ENCODE measurements at regions not wholly inside any gene's neighbourhood (a gene's known extent, or its start where the extent isn't known, plus 50 kb on each side); places are given as distances from the start of the nearest gene placed in this dataset.

GRCh38 chr4:59243038-59243437 lies 1957.1 kb upstream of the ADGRL3 start:
- DNase-seq (ENCODE audit: low spot score): no peak

- DNase-seq (ENCODE audit: low spot score): no peak
Observed at GRCh38 chr4:59247032-59247431, 1953.1 kb upstream of the ADGRL3 start.

- DNase-seq (ENCODE audit: low spot score): no peak
Observed at GRCh38 chr4:59248313-59248712, 1951.8 kb upstream of the ADGRL3 start.

GRCh38 chr4:59249110-59249509 lies 1951.0 kb upstream of the ADGRL3 start:
- DNase-seq (ENCODE audit: low spot score): no peak

GRCh38 chr4:59258002-59258401 lies 1942.1 kb upstream of the ADGRL3 start:
- no peak for DNase-seq (ENCODE audit: low spot score)

- DNase-seq (ENCODE audit: low spot score): no peak
Observed at GRCh38 chr4:59307609-59308008, 1892.5 kb upstream of the ADGRL3 start.

- DNase-seq (ENCODE audit: low spot score): no peak
Observed at GRCh38 chr4:59314637-59315036, 1885.5 kb upstream of the ADGRL3 start.

DNA sequence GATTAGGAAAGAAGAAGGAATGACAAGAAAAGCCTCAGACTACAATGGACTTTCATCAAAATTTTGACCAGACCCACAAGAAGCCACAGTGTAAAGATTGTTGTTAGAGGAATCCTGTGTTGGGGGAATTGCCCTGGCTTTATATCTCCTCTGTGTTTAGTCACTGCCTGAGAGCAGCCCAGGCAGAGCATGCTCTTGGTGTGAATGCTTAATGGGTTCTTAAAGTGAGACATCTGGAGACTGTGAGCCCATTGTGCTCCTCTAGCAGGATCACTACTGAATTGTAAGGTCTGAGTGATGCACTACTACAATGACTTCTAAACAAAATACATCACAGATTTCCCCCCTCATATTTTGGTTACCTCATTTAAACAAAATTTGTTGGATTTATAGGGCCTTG lies 1860.5 kb upstream of the ADGRL3 start:
- no peak for DNase-seq (ENCODE audit: low spot score)

DNA sequence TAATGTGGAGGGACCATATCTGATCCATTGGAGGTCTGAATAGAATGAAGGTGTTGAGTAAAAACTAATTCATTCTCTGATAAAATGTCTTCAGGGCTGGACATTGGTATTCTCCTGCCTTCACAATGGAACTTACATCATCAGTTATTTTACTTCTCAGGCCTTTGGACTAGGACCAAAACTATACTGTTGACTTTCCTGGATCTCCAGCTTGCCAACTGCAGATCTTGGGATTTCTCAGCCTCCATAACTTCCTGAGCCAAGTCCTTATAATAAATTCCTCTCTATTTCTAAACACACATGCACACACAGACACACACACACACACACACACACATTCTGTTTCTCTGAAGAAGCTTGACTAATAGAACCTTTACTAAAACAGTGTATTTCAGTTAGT lies 1858.6 kb upstream of the ADGRL3 start:
- no peak for DNase-seq (ENCODE audit: low spot score)

DNA sequence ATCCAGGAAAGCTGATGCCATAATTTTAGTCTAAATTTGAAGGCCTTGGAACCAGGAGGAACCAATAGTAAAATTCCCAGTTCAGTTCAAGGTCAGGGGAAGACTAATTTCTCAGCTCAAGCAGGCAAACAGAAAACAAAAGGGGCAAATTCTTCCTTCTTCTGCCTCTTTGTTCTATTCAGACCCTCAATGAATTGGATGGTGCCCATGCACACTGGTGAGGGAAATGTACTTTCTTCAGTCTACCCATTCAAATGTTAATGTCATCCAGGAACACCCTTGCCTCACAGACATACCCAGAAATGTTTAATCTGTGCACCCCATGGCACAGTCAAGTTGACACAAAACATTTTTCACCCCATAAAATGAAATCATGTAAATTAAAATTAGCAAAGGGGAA lies 1851.2 kb upstream of the ADGRL3 start:
- DNase-seq (ENCODE audit: low spot score): no peak

GRCh38 chr4:59369229-59369628 lies 1830.9 kb upstream of the ADGRL3 start:
- no peak for DNase-seq (ENCODE audit: low spot score)

DNA sequence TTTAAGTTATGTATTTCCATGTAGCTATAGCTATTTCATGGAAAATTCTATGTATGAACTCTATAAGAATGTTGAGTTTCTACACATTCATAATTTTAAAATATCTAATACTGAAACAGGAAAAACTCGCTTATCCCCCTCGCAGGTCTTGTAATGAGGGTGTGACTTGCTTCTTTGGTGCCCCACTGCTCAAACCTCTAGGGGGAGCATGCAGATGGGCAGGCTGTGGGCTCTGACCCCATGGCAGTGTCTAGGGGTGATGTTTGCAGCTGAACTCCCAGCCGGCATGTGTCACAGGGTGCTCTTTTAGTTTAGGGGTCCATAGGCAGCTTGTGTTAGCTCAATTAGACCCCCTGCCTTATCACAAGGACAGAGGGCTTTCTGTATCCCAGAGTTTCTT lies 1825.7 kb upstream of the ADGRL3 start:
- DNase-seq (ENCODE audit: low spot score): no peak

DNA sequence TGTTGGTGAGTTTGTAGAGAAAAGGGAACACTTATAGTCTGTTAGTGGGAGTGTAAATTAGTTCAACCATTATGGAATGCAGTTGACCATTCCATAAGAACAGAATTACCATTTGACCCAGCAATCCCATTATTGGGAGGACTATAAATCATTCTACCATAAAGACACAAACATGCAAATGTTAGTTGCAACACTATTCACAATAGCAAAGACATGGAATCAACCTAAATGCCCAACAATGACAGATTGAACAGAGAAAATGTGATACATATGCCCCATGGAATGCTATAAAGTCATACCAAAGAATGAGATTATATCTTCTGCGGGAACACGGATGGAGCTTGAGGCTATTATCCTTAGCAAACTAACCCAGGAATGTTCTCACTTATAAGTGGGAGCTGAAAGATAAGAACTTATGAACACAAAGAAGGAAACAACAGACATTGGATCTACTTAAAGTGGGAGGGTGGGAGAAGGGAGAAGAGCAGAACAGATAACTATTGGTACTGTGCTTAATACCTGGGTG lies 1819.2 kb upstream of the ADGRL3 start:
- DNase-seq (ENCODE audit: low spot score): no peak

- no peak for DNase-seq (ENCODE audit: low spot score)
Observed at GRCh38 chr4:59381591-59381990, 1818.5 kb upstream of the ADGRL3 start.

DNA sequence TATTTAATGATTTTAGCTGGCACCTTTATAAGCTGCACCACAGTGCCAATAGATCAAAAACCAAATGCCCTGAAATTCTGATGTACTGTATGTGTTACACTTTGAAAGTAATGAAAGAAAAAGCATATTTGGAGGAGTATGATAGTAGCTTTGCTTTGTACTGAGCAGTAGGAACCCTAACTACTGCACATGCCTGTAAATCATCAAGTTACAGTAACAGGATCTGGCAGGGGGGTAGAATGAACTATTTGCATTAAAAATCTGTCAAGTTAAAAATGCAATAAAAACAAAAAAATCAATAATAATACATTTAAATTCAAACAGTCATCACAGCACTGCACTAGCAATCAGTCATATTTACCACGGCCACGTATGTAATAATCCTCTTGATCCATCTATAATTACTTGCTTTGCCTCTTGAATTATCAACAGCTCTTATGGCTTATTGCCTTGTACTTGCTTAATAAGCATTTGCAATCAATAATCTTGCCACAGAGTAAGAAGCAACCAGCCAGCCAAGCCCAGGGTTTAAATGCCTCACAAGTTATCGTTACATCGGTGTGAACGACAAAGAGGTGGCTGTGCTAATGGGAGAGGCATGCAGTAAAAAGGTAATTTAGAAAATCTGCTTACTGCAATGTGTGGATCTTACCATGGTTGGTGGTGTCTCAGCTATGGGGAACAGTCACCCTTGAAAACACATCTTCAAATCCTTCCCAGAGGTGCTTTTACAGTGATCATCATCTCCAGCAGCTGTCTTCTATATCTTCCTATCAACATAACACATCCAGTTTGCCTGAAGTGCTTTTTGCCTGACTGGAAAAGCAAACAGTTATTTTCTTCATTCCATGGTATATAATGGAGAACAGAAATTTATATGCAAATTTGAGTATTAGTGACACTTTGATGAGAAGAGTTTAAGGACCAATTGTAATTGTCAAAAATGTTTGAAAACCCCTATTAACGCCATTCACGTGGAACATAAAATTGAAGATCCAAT lies 1812.1 kb upstream of the ADGRL3 start:
- no peak for DNase-seq (ENCODE audit: low spot score)

GRCh38 chr4:59393780-59394179 lies 1806.3 kb upstream of the ADGRL3 start:
- no peak for DNase-seq (ENCODE audit: low spot score)

DNA sequence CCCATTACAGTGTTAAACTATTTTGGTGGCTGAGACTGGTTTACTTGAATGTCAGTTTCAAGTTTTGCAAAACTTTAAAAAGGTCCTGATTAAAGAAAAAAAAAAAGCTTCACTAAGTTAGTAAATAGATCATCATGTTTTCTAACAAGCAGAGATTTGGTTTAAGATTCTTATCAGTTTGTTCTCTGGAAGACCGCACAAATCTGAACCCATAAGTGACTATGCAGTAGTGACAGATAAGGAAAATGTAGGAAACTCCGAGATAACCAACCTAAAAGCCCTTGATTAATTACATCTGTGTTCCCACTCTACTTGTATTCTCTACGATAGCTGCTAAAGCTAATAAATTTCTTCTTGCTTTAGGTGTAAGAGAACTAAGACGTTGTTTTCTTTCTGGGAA lies 1799.8 kb upstream of the ADGRL3 start:
- no peak for DNase-seq (ENCODE audit: low spot score)

DNA sequence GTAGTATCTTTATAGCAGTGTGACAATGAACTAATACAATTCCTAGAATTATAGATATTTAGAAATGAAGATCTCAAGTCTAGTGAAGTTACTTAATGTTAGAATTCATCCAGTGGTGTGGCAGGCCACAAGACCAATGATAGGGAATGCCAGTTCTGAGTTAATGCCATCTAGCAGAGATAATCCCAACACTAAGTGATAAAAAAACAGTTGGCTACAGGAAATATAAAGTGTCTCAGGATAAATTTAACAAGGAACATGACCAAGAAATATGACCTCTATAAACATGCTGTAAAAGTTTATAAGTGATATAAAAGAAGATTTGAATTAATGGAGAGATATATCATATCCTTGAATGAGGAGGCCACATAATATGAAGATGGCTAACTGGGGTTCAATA lies 1790.5 kb upstream of the ADGRL3 start:
- DNase-seq (ENCODE audit: low spot score): no peak

- DNase-seq (ENCODE audit: low spot score): no peak
Observed at GRCh38 chr4:59412739-59413138, 1787.4 kb upstream of the ADGRL3 start.

DNA sequence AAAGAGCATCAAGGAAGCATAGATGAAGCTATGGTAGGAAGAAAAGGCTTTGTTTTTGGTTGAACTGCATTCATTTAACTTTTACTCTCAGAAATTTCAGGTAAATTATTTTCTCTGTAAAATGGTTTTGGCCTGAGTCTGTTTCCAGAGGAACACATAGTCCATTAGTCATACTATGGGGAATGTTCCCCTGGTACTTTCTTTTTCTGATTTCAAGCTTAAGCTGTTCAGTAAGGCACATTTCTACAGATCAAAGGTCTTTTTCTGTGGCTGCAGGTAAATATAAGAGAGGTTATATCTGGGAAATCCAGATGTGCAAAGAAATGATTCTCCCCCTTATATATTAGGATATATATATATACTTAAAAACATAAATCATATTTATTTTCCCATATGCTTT lies 1744.4 kb upstream of the ADGRL3 start:
- DNase-seq (ENCODE audit: low spot score): no peak

DNA sequence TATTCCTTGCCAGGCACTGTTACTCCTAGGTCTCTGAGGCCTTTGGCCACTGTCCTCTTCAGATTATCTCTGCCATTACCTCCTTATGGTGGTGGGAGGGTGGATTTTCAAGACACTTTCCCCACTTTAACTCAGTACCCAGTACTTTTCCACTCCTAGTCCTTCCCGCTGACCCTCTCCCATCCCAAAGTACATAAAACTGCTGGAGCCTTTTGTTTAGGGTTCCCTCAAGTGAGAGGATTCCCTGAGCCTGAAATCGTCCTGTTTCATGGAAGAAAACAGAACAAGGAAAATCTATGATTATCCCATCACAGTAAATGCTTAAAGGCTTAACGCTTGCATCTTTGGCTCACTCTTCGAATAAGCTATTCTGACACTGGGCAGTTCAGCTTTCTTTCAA lies 1742.5 kb upstream of the ADGRL3 start:
- DNase-seq (ENCODE audit: low spot score): no peak

DNA sequence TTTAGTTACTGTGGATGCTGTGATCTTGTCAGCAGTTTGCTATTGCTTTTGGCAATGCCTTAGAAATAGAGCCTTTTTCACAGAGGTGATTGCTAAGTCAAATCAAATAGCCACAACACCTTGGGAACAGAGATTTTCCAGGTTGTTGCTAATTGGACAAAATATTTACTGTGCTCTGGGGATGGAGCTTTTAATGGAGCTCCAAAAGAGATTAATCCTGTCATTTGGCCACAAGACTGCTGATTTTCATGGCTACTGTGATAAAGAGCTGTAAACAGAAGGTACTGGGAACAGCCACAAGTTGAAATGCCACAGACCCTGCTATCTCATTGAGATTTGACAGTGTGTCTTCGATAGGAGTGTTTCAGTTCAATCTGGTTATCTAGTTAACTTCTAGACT lies 1715.2 kb upstream of the ADGRL3 start:
- no peak for DNase-seq (ENCODE audit: low spot score)

DNA sequence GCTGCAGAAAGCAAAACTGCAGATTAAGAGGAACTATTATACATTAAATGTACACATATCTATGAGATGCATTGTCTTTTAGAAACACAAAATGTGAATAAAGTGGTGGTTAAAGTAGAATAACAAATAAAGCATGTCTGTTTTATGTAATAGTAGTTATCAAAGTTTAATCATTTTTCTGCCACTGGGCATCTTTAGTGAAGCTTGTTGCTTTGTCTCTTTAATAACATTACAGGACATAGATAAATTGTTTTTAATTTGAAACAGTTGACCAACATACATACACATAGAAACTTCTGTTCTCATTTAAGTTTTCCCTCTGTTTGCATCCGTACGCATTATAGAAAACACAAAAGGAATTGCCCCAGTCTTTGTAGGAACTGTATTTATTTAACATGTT lies 1700.0 kb upstream of the ADGRL3 start:
- no peak for DNase-seq (ENCODE audit: low spot score)

GRCh38 chr4:59503731-59504130 lies 1696.4 kb upstream of the ADGRL3 start:
- no peak for DNase-seq (ENCODE audit: low spot score)

All from GM03348 (cell line).